Stimulated activated CD8-positive, alpha-beta memory T cell treated with anti-CD3 and anti-CD28 coated beads, Interleukin-12 subunit alpha, Interleukin-12 subunit beta, amount 100 ng/mL, for 24 hours (primary cell): ENCODE measurements at regions not wholly inside any gene's neighbourhood (a gene's known extent, or its start where the extent isn't known, plus 50 kb on each side); places are given as distances from the start of the nearest gene placed in this dataset.

ENCODE experiments used
- DNase-seq: peaks from one replicate; pipeline ENCODE4 v3.0.0-alpha.2; 2020; ENCODE audit errors: extremely low read depth

- DNase-seq, result peak; percentile 86
Measured at GRCh38 chr1:235011599-235012435, 116.8 kb downstream of the TOMM20 start.

GRCh38 chr1:235011064-235011598, 117.5 kb downstream of the TOMM20 start:
- DNase-seq, result peak; percentile 32

- no peak for DNase-seq
Measured at GRCh38 chr1:235009561-235010306, 118.9 kb downstream of the TOMM20 start.

GRCh38 chr1:235009074-235009473, 119.6 kb downstream of the TOMM20 start:
- DNase-seq, result no peak

- DNase-seq, result no peak
Measured at GRCh38 chr1:235008239-235008638, 120.4 kb downstream of the TOMM20 start.

- no peak for DNase-seq
Measured at GRCh38 chr1:235006816-235007215, 121.8 kb downstream of the TOMM20 start.

GRCh38 chr1:235006132-235006721, 122.4 kb downstream of the TOMM20 start:
- DNase-seq, result no peak

- DNase-seq, result no peak
Measured at GRCh38 chr1:235004840-235005391, 123.7 kb downstream of the TOMM20 start.

GRCh38 chr1:235004276-235004675, 124.4 kb downstream of the TOMM20 start:
- DNase-seq, result no peak

GRCh38 chr1:235002706-235003300, 125.8 kb downstream of the TOMM20 start:
- DNase-seq, result no peak

GRCh38 chr1:234999513-234999940, 129.1 kb downstream of the TOMM20 start:
- DNase-seq, result no peak

GRCh38 chr1:234997896-234998741, 130.5 kb downstream of the TOMM20 start:
- no peak for DNase-seq

GRCh38 chr1:234997201-234997895, 131.3 kb downstream of the TOMM20 start:
- no peak for DNase-seq

- no peak for DNase-seq
Measured at GRCh38 chr1:234996245-234996757, 132.3 kb downstream of the TOMM20 start.

- DNase-seq, result no peak
Measured at GRCh38 chr1:234994436-234995295, 134.0 kb downstream of the TOMM20 start.

- no peak for DNase-seq
Measured at GRCh38 chr1:234992065-234992464, 136.6 kb downstream of the TOMM20 start.

- DNase-seq, result no peak
Measured at GRCh38 chr1:234990874-234991801, 137.5 kb downstream of the TOMM20 start.

GRCh38 chr1:234990328-234990675, 138.3 kb downstream of the TOMM20 start:
- DNase-seq, result no peak
